NB4 (cell line): ENCODE measurements at regions not wholly inside any gene's neighbourhood (a gene's known extent, or its start where the extent isn't known, plus 50 kb on each side); places are given as distances from the start of the nearest gene placed in this dataset.

Experiments
- CTCF ChIP-seq: IDR thresholded peaks from one replicate; pipeline ENCODE4 v1.5.1; 2012; ENCODE audit warnings: low read depth, low read length
- MYC ChIP-seq: IDR thresholded peaks from 2 replicates; pipeline ENCODE4 v1.6.1; 2011; ENCODE audit warnings: low read depth, low read length
- POLR2A ChIP-seq: IDR thresholded peaks from 2 replicates; pipeline ENCODE4 v1.6.1; 2011; ENCODE audit warnings: mild to moderate bottlenecking; ENCODE audit not compliant: insufficient read length; ENCODE audit errors: extremely low read depth
- TF ChIP-seq, protein P1 (sequence below): IDR thresholded peaks from 2 replicates; pipeline ENCODE4 v1.6.1; 2011; ENCODE audit warnings: low read depth, low read length

- no peak for TF ChIP-seq POLR2A
- no peak for TF ChIP-seq CTCF
- TF ChIP-seq MYC = no peak
- TF ChIP-seq, protein P1, sequence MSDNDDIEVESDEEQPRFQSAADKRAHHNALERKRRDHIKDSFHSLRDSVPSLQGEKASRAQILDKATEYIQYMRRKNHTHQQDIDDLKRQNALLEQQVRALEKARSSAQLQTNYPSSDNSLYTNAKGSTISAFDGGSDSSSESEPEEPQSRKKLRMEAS = no peak
Observed at GRCh38 chr2:52178845-52179244, 1146.9 kb upstream of the NRXN1 start.
